ENCODE measurements at regions not wholly inside any gene's neighbourhood (a gene's known extent, or its start where the extent isn't known, plus 50 kb on each side); places are given as distances from the start of the nearest gene placed in this dataset.
A peak's percentile ranks its signal among the peaks of the same experiment; 100 is the strongest.

- DNase-seq = no peak
Measured at GRCh38 chr6:164275773-164276172, 861.3 kb downstream of the QKI start.

- DNase-seq = no peak
Measured at GRCh38 chr6:164274493-164274892, 860.0 kb downstream of the QKI start.

- no peak for DNase-seq
Measured at GRCh38 chr6:164273491-164273890, 859.0 kb downstream of the QKI start.

- DNase-seq = no peak
Measured at GRCh38 chr6:164266851-164267250, 852.3 kb downstream of the QKI start.

GRCh38 chr6:164262348-164262747 is 847.8 kb downstream of the QKI start:
- no peak for DNase-seq

- no peak for DNase-seq
Measured at GRCh38 chr6:164258421-164258820, 843.9 kb downstream of the QKI start.

- DNase-seq = peak in 1 of 2 experiments; percentile 0
Measured at GRCh38 chr6:164252948-164253347, 838.4 kb downstream of the QKI start.

- no peak for DNase-seq
Measured at GRCh38 chr6:164252291-164252690, 837.8 kb downstream of the QKI start.

GRCh38 chr6:164247106-164247505 is 832.6 kb downstream of the QKI start:
- no peak for DNase-seq

GRCh38 chr6:164246082-164246481 is 831.6 kb downstream of the QKI start:
- no peak for DNase-seq

GRCh38 chr6:164243949-164244348 is 829.4 kb downstream of the QKI start:
- DNase-seq = no peak

GRCh38 chr6:164243012-164243610 is 828.6 kb downstream of the QKI start:
- no peak for DNase-seq

GRCh38 chr6:164230804-164231203 is 816.3 kb downstream of the QKI start:
- no peak for DNase-seq

GRCh38 chr6:164230259-164230658 is 815.7 kb downstream of the QKI start:
- DNase-seq = no peak

- DNase-seq = no peak
Measured at GRCh38 chr6:164229716-164230115, 815.2 kb downstream of the QKI start.

- DNase-seq = no peak
Measured at GRCh38 chr6:164227952-164228522, 813.5 kb downstream of the QKI start.

- DNase-seq = no peak
Measured at GRCh38 chr6:164216839-164217238, 802.3 kb downstream of the QKI start.

- no peak for DNase-seq
Measured at GRCh38 chr6:164216368-164216767, 801.9 kb downstream of the QKI start.

GRCh38 chr6:164214066-164214465 is 799.5 kb downstream of the QKI start:
- no peak for DNase-seq

GRCh38 chr6:164211254-164211653 is 796.7 kb downstream of the QKI start:
- DNase-seq = no peak

GRCh38 chr6:164210783-164211182 is 796.3 kb downstream of the QKI start:
- no peak for DNase-seq

GRCh38 chr6:164210323-164210722 is 795.8 kb downstream of the QKI start:
- DNase-seq = no peak

GRCh38 chr6:164208371-164208770 is 793.9 kb downstream of the QKI start:
- no peak for DNase-seq

GRCh38 chr6:164206807-164207423 is 792.4 kb downstream of the QKI start:
- no peak for DNase-seq

- no peak for DNase-seq
Measured at GRCh38 chr6:164200071-164200470, 785.6 kb downstream of the QKI start.
